Spinal cord (tissue), 9 donors: ENCODE measurements at regions not wholly inside any gene's neighbourhood (a gene's known extent, or its start where the extent isn't known, plus 50 kb on each side); places are given as distances from the start of the nearest gene placed in this dataset.
"Not testable (repeated sequence)": the region's sequence is repeated elsewhere in the genome, so short reads cannot be mapped to it uniquely, and the experiment has no call there.

Source experiments
- DNase-seq, 6 donors: peaks; one replicate each; pipeline versions ENCODE4 v3.0.0 to v3.0.0-alpha.2; 2013 to 2015; ENCODE audit warnings: low spot score in 6 of 6, low read depth in 4 of 6
- H3K27ac ChIP-seq: one replicate; pipeline ENCODE4 v1.5.1; 2013; ENCODE audit warnings: low read depth, low read length, control low read depth
- H3K27me3 ChIP-seq: one replicate; pipeline ENCODE4 v1.6.1; 2013; ENCODE audit warnings: low read length; ENCODE audit not compliant: control insufficient read depth, insufficient read depth
- H3K36me3 ChIP-seq: one replicate; pipeline ENCODE4 v1.6.1; 2013; ENCODE audit warnings: low read length; ENCODE audit not compliant: control insufficient read depth, insufficient read depth
- H3K4me1 ChIP-seq: one replicate; pipeline ENCODE4 v1.6.1; 2013; ENCODE audit warnings: low read length; ENCODE audit not compliant: control insufficient read depth, insufficient read depth
- H3K4me3 ChIP-seq: one replicate; pipeline ENCODE4 v1.5.1; 2013; ENCODE audit warnings: low read depth, low read length, control low read depth
- H3K9me3 ChIP-seq: one replicate; pipeline ENCODE4 v1.6.1; 2013; ENCODE audit warnings: low read length; ENCODE audit not compliant: control insufficient read depth, insufficient read depth
- WGBS: methylation state at CpG from one replicate; pipeline ENCODE4 v1.1.5; 2013; ENCODE audit warnings: missing lambda C conversion rate; ENCODE audit not compliant: insufficient coverage; 5-methylcytosine and 5-hydroxymethylcytosine counted together
- donor health status: healthy.

DNA sequence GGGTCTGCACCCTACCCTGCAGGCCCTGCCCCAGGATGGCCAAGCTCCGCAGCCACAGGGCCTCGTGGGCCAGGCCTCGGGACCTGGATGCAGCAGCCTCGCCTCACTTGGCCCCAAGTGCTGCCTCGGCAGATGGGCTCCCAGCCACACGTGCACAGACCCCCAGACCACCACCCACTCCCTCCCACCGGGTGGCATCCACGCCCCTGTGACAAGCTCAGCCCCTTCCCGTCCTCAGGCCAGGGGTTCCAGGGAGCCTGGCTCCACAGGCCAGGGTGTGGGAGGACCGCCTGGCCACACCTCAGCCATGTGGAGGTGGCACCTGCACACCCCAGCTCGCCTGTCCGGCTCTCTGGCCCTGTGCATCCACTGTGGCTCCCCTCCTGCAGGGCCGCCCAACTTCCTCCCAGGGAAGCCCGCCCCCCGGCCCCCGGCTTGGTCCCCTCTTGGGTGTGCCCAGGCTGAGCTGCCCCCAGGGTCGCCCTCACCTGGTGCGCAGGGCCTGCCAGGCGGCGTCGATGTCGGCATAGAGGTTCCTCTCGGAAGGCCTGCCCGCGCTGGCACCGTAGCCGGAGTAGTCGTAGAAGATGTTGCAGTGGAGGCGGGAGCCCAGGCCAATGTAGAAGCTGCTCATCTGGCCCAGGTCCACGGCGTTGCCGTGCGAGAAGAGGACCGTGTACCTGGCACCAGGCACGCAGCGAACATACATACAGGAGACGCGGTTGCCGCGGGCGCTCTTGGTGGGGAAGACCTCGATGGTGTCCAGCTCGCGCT, 127.4 kb upstream of the VPREB1 start:
- not testable (repeated sequence) for H3K27ac ChIP-seq, H3K27me3 ChIP-seq, H3K36me3 ChIP-seq, H3K4me1 ChIP-seq, H3K9me3 ChIP-seq, H3K4me3 ChIP-seq, DNase-seq
- WGBS = 84% methylated on average over 35 of the region's 44 CpGs

- no peak overlapping the region for H3K27ac ChIP-seq
- no peaks in the 10 kb centered on the region for H3K4me1 ChIP-seq
- H3K4me3 ChIP-seq = no peak overlapping the region
- no peak for DNase-seq
- H3K9me3 ChIP-seq = no peaks in the 10 kb centered on the region
- no peaks in the 10 kb centered on the region for H3K36me3 ChIP-seq
- no peaks in the 10 kb centered on the region for H3K27me3 ChIP-seq
These were observed 130.9 kb upstream of the VPREB1 start for GRCh38 chr22:22113701-22114100.

DNA sequence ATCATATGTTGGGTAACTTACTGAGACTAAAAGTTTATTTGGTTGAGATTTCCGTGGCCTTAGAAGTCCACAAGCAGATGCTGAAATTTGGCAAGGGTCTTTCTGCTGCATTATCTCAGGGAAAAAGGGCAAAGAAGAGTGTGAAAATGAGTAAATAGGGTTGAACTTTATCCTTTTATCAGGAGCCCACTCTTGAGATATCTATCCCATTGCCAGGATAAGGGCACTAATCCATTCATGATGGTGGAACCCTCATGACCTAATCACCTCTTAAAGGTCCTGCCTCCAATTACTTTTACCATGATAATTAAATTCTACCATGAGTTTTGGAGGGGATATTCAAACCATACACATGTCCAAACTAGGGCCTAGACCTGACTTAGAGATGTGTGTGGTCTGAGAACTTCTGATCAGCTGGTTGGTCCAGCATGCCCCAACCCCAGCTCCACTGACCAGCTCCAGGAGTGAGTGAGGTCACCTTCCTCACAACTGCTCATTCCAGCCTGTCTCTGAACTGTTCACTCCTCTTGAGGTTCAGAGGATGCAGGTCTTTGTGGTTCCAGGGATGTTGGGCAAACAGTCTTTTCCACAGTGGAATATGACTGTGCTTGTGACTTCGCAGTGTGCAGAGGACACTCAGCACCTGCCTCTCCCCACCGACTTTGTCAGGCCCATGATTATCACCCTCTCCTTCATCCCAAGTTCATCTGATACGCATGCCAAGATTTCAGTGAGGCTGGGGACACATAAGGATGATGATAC, 130.1 kb upstream of the TOP3B start:
- no peaks in the 10 kb centered on the region for H3K4me1 ChIP-seq
- no peaks in the 10 kb centered on the region for H3K9me3 ChIP-seq
- no peaks in the 10 kb centered on the region for H3K27me3 ChIP-seq
- no peaks in the 10 kb centered on the region for H3K36me3 ChIP-seq
- no peak overlapping the region for H3K27ac ChIP-seq
- no peak for DNase-seq
- WGBS = no CpG with 5 or more reads among the region's 4 CpGs
- no peak overlapping the region for H3K4me3 ChIP-seq

- Histone ChIP-seq H3K4me3 (no peak overlapping the region), H3K36me3 (no peaks in the 10 kb centered on the region), H3K4me1 (no peaks in the 10 kb centered on the region), H3K9me3 (no peaks in the 10 kb centered on the region), H3K27me3 (no peaks in the 10 kb centered on the region), H3K27ac (no peak overlapping the region)
- DNase-seq = no peak
- WGBS = 86% methylated on average over 2 of the region's 2 CpGs
These were observed 129.4 kb upstream of the TOP3B start for GRCh38 chr22:22111983-22112382.

- Histone ChIP-seq H3K36me3 (no peaks in the 10 kb centered on the region), H3K27me3 (no peaks in the 10 kb centered on the region), H3K4me1 (no peaks in the 10 kb centered on the region), H3K27ac (no peak overlapping the region), H3K9me3 (no peaks in the 10 kb centered on the region), H3K4me3 (no peak overlapping the region)
- DNase-seq = no peak
- WGBS = 65% methylated on average over 4 of the region's 4 CpGs
These were observed 128.7 kb upstream of the TOP3B start for GRCh38 chr22:22111267-22111751.

DNA sequence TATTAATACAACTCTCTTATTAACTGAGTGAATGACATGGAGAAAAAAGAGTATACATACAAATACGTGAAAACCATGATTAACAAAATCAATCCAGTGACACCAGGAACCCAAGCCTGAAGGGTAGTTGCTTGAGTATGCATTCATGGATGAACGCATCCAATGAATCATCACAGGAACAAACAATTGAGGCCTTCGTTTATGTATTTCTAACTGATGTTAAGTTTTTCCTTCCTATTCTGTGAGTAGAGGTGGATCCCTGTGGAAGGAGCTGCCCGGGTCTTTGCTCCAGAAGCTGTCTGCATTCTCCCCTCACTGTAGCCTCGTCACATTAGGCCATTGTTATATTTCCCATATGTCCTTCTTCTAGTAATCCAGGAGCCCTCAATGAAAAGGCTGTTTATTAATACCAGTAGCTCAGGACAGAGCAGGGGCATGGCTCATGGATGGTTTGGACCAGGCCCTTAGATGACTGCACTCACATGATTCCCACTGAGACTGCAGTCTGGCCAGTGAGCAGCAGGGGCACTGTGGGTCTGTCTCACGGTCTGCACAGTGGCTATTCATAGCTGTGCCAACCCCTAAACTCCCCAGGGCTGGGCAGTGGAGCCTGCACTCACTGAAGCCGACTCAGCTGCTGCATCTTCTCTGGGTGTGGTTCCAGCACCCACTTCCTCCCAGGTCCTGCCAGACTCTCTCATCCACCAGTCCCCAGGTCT, 128.1 kb upstream of the TOP3B start:
- Histone ChIP-seq H3K4me3 (no peak overlapping the region), H3K27ac (no peak overlapping the region), H3K36me3 (no peaks in the 10 kb centered on the region), H3K4me1 (no peaks in the 10 kb centered on the region), H3K27me3 (no peaks in the 10 kb centered on the region), H3K9me3 (no peaks in the 10 kb centered on the region)
- 38% methylated on average over 2 of the region's 7 CpGs for WGBS
- DNase-seq = peak in 3 of 6 donors; percentile 4 to 61 (median 43)

- H3K4me1 ChIP-seq = no peaks in the 10 kb centered on the region
- H3K27me3 ChIP-seq = no peaks in the 10 kb centered on the region
- no peaks in the 10 kb centered on the region for H3K9me3 ChIP-seq
- no peak for DNase-seq
- H3K4me3 ChIP-seq = no peak overlapping the region
- no peak overlapping the region for H3K27ac ChIP-seq
- 100% methylated on average over 1 of the region's 4 CpGs for WGBS
- no peaks in the 10 kb centered on the region for H3K36me3 ChIP-seq
These were observed 127.3 kb upstream of the TOP3B start for GRCh38 chr22:22109693-22110466.

DNA sequence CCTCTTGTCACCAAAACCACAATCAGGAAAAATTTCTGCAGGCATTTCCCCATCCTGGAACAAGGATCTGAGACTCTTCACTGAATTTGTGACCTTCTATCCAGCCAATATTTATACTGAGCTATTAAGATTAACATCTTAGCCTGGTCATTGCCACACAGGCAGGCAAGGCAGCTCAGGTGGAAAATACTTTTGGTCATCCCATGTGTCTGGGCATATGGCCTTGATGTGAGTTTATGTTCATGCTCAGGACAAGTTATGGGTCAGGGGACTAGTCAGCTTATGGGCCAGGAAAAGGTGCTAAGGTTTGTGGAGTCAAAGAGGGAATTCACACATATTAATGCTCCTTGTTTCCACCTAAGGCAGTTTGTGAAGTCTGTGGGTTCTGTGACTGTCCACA, 124.3 kb upstream of the TOP3B start:
- DNase-seq = no peak
- no peaks in the 10 kb centered on the region for H3K27me3 ChIP-seq
- no peak overlapping the region for H3K27ac ChIP-seq
- no peak overlapping the region for H3K4me3 ChIP-seq
- no peaks in the 10 kb centered on the region for H3K9me3 ChIP-seq
- no peaks in the 10 kb centered on the region for H3K36me3 ChIP-seq
- H3K4me1 ChIP-seq = no peaks in the 10 kb centered on the region

GRCh38 chr22:22105364-22105763, 122.8 kb upstream of the TOP3B start:
- H3K9me3 ChIP-seq = no peaks in the 10 kb centered on the region
- DNase-seq = no peak
- H3K27ac ChIP-seq = no peak overlapping the region
- no peaks in the 10 kb centered on the region for H3K4me1 ChIP-seq
- H3K36me3 ChIP-seq = no peaks in the 10 kb centered on the region
- WGBS = no CpG with 5 or more reads among the region's 2 CpGs
- no peak overlapping the region for H3K4me3 ChIP-seq
- H3K27me3 ChIP-seq = no peaks in the 10 kb centered on the region
